H54 (cell line): ENCODE measurements at regions not wholly inside any gene's neighbourhood (a gene's known extent, or its start where the extent isn't known, plus 50 kb on each side); places are given as distances from the start of the nearest gene placed in this dataset.
A peak's percentile ranks its signal among the peaks of the same experiment; 100 is the strongest.

Source experiments
- DNase-seq: peaks from one replicate; pipeline ENCODE4 v3.0.0; 2011; ENCODE audit warnings: low spot score, mixed read lengths; ENCODE audit not compliant: insufficient read length
- FAIRE-seq: peaks from 3 replicates; lab custom pipeline; 2011; peaks lifted over from hg19 to GRCh38; lab: Jason Lieb, UNC
- POLR2A ChIP-seq: IDR thresholded peaks from 2 replicates; pipeline ENCODE4 v1.6.1; 2011; ENCODE audit warnings: low read depth, mild to moderate bottlenecking, low read length

DNA sequence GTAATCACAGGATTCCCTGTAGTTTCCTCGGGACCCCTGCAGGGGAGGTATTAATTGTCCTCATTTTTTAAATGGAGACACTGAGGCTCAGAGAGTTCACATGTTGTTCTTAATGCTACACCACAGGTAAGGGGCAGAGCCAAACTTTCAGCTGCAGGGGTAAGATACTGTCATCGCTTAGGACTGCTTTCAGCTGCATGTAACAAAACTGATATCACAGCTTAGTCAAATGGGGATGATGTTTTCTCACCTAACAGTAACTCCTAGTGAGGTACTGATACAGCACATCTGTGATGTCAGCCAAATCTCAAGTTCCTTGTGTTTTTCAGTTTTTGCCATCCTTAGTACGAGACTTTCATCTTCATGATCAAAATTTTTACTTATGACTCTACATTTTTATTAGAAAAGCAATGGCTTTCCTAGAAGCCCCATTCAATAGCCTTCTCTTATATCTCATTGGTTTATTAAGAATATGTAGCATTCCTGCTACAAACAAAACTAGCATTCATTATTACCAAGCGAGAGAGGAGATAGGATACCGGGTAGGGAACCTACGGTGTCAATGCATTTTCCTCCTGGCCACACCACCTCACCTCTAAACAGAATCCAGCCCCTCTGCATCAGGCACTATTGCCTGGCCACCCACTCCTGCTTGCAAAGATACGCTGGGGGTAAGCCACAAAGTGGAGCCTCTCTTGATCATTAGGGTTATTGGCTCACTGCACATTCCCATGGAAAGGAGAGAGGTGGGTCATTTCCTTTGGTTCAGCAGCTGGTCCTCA lies 557.5 kb downstream of the CD83 start:
- FAIRE-seq (no peak), DNase-seq (no peak)
- no peak for TF ChIP-seq POLR2A

DNA sequence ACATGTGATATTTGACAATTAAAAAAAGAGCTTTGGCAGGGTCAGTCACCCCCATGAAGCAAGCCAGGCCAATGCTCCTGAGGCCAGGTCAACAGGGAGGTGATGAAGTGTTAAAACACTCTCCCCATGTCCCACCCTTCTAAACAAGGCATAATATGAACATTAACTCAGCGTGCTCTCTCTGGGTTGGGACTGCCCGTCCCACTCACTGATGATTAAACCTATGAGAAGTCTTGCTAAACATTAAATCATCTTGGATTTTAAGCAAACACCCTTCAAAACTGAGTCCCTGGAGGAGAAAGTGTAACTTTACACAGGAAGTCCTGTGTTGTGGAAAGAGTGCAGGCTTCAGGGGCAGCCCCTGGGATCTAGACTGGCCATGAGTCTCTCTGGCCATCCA lies 558.5 kb downstream of the CD83 start:
- TF ChIP-seq POLR2A: no peak
- FAIRE-seq (no peak), DNase-seq (no peak)

DNA sequence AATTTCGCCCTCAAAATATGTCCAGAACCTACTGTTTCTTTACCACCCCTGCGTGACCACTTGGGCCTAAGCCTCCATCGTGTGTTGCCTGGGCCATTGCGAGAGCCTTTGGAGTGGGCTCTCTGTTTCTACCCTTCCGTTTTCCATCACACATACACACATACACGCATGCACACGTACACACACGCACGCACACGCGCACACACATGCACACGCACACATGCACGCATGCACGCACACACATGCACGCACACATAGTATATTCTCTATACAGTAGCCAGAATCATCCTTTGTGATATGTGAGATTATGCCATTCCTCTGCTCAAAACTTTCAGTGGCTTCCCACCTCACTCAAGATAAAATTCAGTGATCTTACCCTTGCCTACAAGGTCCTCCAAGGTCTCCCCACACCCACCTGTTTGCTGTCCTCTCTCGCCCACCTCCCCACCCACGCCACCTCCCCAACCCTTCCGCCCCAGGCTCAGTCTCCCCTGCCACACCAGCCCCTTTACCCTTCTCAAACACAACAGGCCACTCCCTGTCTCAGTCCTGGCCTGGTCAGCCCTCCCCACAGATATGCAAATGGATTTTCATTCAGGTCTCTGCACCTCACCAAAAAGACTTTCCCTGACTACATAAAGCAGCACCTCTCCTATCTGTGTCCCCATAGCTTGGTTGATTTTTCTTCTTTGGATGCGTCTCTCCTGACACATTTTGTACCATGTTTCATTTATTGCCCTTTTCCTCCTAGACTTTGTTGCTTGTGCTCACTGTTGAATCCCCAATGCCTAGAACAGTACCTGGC lies 559.6 kb downstream of the CD83 start:
- FAIRE-seq (no peak), DNase-seq (no peak)
- TF ChIP-seq POLR2A: no peak

DNA sequence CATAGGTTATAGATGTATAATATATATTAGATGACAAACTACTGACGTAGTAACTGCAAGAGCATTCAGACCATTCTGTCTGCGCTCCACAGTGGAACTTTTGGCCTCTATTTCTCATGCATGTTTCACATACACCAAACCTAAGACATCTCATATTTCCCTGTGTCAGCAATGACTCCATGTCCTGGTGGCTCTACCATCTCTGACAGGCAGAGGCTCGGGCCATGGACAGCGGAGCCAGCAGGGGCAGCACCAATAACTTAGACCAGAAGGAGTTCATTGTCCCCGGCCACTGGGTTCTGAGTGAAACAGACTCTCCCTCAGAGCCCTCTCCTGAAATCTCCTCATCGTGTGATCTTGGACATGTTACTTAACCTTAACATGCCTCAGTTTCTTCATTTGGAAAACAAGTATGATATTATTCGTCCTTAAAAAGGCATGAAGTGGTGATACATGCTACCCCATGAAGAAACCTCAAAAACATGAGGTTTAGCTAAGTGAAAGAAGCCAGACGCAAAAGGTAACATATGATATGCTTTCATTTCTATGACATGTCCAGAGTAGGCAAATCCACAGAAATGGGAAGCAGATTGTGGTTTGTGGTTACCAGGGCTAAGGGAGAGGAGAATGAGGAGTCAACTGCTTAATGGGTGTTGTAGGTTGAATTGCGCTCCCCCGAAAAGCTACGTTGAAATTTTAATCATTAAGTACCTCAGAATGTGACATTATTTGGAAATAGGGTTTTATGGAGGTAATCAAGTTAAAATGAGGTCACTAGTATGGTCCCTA lies 564.0 kb upstream of the JARID2 start:
- no peak for DNase-seq
- no peak for TF ChIP-seq POLR2A
- FAIRE-seq: no peak

DNA sequence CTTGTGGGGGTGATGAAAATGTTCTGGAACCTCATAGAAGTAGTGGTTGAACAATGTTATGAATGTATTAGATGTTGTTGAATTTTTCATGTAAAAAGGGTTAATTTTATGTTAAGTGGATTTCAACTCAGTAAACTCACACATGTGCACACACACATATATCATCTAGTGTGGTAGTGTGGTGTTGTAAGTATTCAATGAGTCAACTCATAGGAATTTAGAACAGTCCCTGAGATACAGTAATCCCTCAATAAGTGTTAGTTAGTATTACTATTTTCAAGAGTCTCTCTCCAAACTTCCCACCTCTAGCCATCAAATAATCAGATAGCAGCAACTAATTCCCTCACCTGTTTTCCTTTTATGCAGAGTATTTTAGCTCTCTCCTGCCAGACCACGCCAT lies 563.1 kb upstream of the JARID2 start:
- no peak for TF ChIP-seq POLR2A
- no peak for DNase-seq
- peak; percentile 6 for FAIRE-seq

DNA sequence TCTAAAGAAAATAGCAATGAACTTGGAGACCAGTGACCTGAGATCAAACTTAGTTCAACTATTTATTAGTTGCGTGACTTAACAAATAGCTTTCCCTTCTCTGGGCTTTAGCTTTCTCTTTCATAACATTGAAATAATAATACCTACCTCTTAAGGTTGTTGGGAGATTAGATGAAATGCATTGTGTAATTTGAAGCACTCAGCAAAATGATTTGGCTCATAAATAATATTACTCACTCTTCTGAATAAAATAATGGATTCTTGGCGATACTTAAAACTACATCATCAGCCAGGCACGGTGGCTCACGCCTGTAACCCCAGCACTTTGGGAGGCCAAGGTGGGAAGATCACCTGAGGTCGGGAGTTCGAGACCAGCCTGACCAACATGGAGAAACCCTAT lies 556.2 kb upstream of the JARID2 start:
- TF ChIP-seq POLR2A: no peak
- DNase-seq (no peak), FAIRE-seq (no peak)

DNA sequence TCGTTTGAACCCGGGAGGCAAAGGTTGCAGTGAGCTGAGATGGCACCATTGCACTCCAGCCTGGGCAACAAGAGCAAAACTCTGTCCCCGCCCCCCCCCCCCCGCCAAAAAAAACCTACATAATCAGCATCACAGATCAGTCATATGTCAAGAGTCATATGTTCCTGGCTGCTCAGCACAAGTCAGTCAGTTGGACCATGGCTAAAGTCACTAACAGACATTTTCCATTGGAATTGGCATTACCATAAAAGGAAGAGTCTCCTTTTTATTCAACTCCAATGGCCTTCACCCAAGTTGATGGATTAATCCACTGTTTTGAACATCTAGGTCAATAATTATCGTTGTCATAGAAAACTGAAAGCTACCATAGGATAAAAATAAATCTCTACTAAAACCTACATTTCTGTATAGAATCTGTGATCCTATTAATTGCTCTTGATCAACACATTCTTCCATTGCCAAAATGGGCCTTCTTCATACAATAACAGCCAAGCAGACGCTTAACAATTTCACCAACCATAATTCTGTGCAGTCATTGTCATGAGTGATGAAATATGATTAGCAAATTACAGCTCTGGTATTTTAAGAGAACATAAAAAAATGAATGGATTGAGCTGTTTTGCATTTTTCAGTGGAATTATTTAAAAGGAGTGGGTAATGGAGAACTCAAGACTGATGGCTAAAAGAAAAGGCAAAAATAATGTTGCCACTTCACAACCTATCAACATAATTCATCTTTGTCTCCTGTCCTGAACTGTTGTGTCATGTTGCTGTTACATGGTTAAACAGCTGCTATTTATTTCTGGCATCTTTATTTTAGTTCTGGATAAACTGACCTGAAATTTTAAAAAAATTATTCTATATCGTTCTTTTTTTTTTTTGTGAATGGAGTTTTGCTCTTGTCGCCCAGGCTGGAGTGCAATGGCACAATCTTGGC lies 555.5 kb upstream of the JARID2 start:
- FAIRE-seq: no peak
- no peak for DNase-seq
- no peak for TF ChIP-seq POLR2A

DNA sequence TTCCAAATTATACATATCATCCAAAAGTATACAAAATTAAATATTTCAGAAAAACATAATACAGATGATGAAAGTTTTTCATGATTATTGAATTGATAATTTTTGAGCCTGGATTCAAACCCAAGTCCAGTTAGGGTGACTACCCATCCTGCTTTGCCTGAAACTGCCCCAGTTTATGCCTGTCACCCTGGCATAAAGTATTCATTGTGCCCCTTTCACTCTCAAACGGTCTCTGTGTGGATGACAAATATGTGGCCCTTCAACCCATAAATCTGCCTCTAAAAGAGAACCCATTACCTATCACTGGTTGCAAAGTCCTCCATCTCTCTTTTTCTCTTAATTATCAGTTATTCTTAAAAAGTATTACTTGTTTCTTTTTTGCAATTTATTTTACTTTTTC lies 553.7 kb upstream of the JARID2 start:
- DNase-seq (no peak), FAIRE-seq (no peak)
- no peak for TF ChIP-seq POLR2A

DNA sequence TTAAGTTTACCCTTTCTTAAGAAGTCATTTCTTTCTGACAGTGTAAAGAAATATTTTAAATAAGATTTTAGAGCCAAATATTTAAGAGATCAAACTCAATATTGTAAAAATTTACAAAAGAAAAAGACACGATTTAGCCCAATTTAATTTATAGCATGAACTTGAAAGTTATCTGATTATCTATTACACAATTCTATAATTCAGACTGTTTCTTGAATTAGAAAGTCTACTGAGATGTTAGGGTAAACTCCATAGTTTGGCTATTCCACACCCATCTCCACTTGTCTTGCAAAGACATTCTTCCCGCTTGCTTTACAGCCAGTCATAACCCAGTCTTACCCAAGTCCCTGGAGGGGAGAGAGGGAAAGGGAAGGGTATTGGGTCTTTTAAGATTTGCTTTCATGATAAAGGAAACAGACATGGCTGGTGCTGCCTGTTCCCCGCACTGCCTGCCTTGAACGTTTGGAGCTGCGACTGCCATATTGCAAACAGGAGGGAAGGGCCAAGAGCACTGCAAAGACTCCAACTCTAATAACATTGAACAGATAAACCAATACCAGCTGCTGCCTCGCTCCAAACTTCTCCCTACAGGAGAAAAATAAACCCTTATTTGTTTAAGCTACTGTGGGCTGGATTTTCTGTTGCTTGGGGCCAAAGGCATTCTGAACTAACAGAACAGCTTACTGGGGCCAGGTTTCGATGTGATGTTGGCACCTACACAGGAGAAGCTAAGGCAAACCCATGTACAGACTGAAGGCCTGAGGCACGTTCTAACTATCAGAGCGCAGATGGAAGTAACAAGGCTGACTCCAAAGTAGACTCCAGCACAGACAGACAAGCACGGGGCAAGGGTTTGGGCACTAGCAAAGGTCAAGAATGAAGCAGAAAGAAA lies 552.3 kb upstream of the JARID2 start:
- TF ChIP-seq POLR2A: no peak
- DNase-seq (no peak), FAIRE-seq (no peak)

DNA sequence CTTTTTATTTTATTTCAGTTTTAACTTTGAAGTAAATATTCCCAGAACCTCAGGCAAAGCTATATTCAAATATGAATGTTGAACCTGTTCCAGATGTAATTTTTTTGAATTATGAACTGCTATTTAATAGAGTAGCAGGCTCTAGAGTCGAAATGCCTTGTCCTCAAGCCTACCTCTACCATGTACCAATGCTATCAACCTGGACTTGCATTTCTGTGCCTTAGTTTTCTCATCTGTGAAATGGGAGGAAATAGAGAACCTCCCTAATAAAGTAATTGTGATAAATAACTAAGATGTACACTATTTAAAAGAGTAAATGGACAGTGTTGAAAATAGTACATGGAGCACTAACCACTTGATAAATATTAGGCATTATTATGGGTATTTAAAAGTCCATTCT lies 551.6 kb upstream of the JARID2 start:
- TF ChIP-seq POLR2A: no peak
- FAIRE-seq (no peak), DNase-seq (no peak)

DNA sequence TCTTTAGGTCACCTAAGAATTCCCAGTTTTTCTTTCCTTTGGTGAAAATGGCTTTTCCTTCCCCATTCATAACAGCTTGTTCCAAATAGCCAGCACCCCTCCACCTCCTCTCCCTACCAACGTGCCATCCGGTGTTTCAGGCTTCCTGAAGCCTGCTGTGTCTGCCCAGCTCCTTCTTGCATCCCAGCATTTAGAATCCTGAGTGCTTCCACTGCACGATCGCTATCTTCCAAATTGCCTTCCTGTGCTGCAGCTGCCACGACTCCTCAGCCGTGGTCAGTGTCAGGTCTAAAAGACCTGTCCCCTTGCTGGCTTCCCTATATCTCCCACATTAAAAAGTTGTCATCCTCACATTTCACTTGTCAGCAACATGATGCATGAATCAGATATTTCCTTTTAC lies 550.3 kb upstream of the JARID2 start:
- TF ChIP-seq POLR2A: no peak
- no peak for DNase-seq
- no peak for FAIRE-seq

DNA sequence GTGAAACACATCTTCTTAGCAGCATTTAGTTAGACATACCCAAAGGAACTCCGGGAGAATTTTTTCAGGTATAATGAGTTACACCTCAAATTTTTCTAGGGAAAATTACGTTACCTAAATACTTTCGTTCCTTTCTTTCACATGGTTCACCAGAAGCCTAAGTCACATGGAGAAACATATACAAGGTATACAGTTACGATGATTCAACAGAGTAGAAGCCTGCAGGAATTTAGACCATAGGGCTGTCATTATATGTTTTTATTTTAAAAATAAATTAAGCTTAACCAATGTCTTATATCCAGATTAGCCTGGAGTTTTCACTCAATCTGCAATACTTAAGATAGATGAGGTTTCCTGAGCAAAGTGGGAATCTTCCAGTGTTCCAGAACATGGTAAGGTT lies 549.5 kb upstream of the JARID2 start:
- DNase-seq (no peak), FAIRE-seq (no peak)
- no peak for TF ChIP-seq POLR2A
